GM11168 (cell line): ENCODE measurements at regions not wholly inside any gene's neighbourhood (a gene's known extent, or its start where the extent isn't known, plus 50 kb on each side); places are given as distances from the start of the nearest gene placed in this dataset.
"Not testable (repeated sequence)": the region's sequence is repeated elsewhere in the genome, so short reads cannot be mapped to it uniquely, and the experiment has no call there.

Experiments used
- in situ Hi-C: fragments of 300-500 bp; cut with MboI; formaldehyde crosslinking; loops from one replicate; pipeline ENCODE4 v1.12.0; 2022; ENCODE audit warnings: low sequenced_read_pairs; ENCODE audit not compliant: unreplicated experiment

- in situ Hi-C loops: no loop called here
Observed at GRCh38 chr3:106282943-106283342, 414.1 kb upstream of the CBLB start.

DNA sequence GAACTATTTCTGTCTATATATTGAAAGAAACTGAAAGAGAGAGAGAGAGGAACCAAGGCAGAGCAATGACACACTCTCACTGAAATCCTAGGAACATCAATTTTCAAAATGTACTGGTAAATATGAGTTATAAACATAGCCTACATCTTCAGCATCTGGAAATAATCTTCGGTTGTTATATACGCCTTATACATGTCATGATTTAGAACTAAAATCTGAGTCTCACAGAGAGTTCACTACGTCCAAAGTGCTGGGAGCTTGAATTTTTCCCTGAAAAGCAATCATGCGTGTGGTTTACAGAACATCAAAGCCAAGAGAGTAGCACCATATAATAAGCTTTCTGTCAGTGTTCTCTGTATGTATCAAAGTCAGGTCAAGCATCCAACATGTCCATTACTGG lies 420.0 kb upstream of the CBLB start:
- in situ Hi-C loops: no loop called here

DNA sequence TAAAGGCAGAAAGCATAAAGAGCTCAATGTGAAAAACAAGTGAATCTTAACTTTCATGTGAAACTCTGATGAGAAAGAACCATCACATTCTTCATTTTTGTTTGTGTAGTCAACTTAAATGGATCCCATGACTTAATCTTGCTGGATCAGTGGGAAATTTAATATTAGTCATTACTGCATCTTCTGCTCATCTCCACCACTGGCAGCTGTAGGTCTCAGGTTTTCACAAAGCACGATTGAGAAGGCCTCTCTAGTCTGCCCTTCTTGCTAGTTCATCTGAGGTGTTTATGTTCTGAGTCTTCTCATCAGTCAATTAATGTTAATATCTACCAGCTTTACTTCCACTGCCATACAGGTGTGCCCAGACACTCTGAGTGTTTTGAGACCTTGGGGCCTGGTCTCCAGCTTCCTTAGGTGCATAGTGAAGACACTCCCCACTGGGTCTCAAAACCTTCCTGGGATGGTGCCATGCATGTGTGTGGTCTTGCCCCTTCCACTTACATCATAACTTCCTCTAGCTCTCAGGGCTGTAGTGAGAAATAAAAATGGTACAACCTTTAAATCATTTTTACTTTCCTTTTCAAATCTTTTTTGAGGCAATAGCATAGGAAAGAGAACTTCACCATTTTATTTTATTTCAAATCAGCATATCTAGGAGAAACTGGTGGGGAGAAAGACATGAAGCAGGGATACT lies 421.6 kb upstream of the CBLB start:
- in situ Hi-C loops: no loop called here

- in situ Hi-C loops: no loop called here
Observed at GRCh38 chr3:106293161-106293560, 424.3 kb upstream of the CBLB start.

- in situ Hi-C loops: no loop called here
Observed at GRCh38 chr3:106294121-106294520, 425.3 kb upstream of the CBLB start.

DNA sequence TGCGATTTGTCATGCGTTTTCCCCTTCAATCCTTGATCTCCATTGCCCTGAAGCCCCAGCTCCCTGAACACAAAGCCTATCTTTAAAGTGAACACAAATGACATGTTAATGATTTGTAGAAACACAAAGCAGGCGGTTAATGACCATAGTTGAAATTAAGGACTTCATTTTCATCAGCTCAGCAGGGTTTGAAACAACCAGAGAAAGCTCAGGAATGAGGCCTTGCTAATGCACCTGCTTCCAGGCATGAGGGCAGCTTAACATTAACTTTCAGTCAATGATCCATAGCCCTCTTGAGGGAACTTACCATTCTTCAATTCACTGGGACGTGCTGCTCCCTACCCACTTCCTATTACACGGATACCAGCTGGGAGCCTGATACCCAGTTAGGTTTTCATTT lies 427.2 kb upstream of the CBLB start:
- in situ Hi-C loops: no loop called here

DNA sequence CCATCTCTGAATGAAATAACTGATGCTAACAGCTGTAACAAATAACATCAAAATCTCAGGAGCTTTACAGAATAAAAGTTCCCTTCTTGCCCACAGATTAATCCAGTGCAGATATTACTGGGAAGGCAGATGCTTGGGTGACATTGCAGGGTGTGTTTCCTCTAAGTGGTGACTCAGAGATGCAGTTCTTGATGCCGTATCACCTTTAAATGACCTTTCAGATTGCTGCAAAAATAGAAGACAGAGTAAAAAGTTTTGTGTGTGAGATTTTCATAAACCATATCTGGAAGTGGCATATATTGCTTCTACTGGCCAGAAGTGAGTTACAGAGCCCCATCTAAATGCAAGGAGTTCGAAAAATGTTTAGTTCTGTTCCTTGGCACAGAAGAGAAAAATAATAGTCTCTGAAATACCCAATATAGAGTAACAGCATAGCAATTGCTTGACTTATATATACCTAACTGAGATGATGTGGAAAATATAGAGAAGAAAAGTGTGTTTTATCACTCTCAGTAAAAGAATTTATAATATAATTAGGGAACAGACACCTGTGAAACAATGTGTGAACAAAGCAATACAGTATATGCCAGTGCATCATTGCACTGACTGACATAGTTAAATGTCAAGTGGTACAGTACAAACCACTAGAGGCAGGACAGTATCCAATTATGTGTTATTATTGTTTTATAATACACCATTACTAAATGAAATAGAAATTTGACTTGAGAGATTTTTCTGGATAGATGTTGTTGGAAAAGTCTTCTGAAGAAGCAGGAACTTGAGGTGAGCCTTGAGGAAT lies 430.7 kb upstream of the CBLB start:
- in situ Hi-C loops: no loop called here

DNA sequence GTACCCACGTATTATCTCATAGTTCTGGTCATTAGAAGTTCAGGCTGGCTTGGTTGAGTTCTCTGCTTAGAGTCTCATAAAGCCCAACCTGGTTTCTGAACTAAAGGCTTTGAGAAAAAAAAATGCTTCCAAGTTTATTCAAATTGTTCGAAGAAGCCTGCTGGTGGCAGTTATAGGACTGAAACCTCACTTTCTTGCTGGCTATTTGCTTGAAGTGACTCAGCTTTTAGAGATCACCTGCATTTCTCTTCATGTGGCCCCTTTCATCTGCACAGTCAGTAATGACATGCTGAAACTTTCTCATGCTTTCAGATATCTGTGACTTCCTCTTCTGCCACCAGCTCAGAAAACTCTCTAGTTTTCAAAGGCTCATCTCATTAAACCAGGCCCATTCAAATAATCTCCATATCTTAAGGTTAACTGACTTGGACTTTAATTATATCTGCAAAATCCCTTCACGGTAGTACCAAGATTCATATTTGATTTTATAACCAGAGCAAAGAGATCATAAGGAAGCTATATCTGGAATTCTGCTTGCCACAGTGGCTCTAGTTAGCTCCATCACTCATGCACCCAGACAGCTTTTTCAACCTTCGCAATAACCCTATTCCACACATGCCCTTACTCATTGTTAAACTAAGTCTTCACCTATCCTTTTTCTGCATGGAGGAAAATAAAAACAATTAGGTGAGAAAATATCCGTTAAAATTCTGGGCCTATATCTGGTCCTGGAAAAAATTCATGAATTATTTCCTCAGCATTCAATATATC lies 433.8 kb upstream of the CBLB start:
- in situ Hi-C loops: no loop called here

- in situ Hi-C loops: no loop called here
Observed at GRCh38 chr3:106303766-106304165, 435.0 kb upstream of the CBLB start.

GRCh38 chr3:106305127-106305526 lies 436.3 kb upstream of the CBLB start:
- in situ Hi-C loops: no loop called here

DNA sequence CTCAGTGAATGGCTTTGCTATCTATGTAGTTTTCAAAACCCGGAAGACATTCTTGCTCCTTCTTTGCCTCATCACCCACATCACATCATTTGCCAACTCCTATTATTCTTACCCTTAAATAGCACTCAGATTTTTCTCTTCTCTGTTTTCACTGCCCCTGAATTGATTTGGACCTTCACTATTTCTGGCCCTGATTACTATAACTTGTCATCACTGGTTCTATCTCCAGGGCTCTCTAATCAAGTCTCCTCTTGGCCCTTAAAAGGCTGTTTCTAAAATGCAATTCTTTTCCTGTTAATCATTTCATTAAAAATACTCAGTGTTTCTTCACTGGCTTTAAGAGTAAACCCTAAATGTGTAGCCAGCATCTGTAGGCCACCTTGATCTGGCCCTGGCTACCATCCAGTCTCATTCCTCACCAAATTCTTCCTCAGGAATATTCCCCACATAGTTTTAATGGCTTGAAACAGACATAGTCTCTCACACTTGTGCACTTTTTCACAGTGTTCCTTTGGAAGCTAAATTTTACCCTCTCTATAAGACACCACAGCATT lies 437.1 kb upstream of the CBLB start:
- in situ Hi-C loops: no loop called here

DNA sequence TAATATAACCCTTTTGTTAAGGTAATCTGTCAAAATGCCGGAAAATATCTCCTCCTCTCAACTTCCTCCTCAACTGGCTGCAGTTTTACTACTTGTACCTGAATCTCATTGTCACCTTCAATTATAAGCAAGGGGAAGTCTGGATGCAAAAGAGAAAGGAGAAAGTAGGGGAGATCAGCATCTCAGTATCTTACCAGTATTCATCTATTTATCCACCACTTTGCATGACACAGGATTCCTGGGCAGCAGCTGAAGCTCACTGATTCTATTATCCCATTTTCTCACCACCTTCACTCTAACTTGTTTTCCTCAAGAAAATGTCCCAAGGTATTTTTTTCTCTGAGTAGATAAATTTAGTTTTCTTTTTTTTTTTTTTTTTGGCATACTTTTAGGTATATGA lies 440.5 kb upstream of the CBLB start:
- in situ Hi-C loops: no loop called here

DNA sequence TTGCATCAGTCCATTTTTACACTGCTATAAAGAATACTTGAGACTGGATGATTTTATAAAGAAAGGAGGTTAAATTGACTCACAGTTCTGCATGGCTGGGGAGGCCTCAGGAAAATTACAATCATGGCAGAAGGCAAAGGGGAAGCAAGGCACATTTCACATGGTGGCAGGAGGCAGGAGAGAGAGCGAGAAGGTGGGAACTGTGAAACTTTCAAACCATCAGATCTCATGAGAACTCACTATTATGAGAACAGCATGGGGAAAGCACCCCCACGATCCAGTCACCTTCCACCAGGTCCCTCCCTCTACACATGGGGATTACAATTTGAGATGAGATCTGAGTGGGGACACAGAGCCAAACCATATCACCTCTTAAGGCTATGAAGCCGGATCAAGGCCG lies 441.0 kb upstream of the CBLB start:
- in situ Hi-C loops: not testable (repeated sequence)

- in situ Hi-C loops: no loop called here
Observed at GRCh38 chr3:106317141-106318055, 448.6 kb upstream of the CBLB start.

DNA sequence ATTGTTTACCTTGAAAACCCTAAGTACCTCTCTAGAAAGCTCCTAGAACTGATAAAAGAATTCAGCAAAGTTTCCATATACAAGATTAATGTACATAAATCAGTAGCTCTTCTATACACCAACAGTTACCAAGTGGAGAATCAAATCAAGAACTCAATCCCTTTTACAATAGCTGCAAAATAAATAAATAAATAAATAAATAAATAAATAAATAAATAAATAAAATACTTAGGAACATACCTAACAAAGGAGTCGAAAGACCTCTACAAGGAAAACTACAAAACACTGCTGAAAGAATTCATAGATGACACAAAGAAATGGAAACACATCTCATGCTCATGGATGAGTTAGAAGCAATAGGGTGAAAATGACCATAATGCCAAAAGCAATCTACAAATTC lies 452.6 kb upstream of the CBLB start:
- in situ Hi-C loops: not testable (repeated sequence)

GRCh38 chr3:106323586-106323985 lies 454.8 kb upstream of the CBLB start:
- in situ Hi-C loops: no loop called here

DNA sequence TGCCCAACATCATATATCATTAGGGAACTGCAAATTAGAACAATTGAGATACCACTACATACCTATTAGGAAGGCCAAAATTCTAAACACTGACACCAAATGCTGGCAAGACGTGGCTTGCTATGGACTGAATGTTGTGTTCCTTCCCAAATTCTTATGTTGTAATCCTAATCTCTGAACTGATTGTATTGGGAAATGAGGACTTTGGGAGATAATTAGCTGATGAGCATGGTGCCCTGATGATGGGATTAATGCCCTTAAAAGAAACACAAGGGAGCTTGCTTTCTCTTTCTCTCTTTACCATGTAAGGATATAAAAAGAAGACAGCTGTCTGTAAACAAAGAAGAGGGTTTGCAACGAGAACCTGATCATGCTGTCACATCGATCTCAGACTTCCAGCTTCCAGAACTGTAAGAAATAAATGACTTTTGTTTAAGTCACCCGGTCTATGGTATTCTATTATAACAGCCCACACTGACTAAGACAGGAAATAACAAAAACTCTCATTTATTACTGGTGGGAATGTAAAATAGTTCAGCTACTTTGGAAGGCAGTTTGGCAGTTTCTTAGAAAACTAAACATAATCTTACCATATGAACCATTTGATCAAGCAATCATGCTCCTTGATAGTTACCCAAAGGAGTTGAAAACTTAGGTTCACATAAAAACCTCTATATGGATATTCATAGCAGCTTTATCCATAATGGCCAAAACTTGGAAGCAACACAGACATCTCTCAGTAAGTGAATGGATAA lies 458.3 kb upstream of the CBLB start:
- in situ Hi-C loops: no loop called here

DNA sequence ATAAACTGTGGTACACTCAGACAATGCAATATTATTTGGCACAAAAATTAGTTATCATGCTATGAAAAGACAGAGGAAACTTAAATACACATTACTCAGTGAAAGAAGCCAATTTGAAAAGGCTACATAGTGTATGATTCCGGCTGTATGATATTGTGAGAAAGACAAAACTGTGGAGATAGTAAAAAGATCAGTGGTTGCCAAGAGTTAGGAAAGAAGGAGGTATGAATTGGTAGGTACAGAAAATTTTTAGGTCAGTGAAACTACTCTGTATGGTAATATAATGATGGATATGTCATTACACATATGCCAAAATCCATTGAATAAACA lies 458.8 kb upstream of the CBLB start:
- in situ Hi-C loops: no loop called here

DNA sequence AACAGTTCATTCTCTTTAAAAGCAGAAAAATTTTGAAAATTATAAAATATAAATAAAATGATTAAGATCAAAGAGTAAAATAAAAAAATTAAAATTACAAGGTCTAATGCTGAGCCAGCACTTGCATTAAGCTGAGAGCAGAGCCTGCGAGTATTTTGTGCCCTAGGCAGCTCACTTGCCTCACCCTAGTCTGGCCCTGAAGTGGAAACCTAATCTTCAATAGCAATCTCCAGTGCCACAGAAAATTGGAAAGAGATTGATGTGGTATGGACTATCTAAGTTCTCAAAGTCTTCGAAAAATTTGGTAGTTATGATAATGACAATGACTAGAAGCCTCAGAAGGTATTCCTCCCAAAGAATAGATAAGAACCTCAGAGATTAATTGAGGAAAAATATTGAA lies 459.4 kb upstream of the CBLB start:
- in situ Hi-C loops: no loop called here
